ENCODE measurements at regions not wholly inside any gene's neighbourhood (a gene's known extent, or its start where the extent isn't known, plus 50 kb on each side); places are given as distances from the start of the nearest gene placed in this dataset.
"Not testable (repeated sequence)": the region's sequence is repeated elsewhere in the genome, so short reads cannot be mapped to it uniquely, and the experiment has no call there.

DNA sequence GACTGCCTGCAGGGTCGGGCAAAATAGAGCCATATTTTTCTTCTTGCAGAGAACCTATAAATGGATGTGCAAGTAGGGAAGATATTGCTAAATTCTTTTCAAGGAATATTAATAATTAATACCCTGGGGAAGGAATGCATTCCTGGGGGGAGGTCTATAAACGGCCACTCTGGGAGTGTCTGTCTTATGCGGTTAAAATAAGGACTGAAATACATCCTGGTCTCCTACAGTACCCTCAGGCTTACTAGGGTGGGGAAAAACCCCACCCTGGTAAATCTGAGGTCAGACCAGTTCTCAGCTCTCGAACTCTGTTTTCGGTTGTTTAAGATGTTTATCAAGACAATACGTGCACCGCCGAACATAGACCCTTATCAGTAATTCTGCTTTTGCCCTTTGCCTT lies 118.6 kb downstream of the PLG start:
- TF ChIP-seq, protein P1, sequence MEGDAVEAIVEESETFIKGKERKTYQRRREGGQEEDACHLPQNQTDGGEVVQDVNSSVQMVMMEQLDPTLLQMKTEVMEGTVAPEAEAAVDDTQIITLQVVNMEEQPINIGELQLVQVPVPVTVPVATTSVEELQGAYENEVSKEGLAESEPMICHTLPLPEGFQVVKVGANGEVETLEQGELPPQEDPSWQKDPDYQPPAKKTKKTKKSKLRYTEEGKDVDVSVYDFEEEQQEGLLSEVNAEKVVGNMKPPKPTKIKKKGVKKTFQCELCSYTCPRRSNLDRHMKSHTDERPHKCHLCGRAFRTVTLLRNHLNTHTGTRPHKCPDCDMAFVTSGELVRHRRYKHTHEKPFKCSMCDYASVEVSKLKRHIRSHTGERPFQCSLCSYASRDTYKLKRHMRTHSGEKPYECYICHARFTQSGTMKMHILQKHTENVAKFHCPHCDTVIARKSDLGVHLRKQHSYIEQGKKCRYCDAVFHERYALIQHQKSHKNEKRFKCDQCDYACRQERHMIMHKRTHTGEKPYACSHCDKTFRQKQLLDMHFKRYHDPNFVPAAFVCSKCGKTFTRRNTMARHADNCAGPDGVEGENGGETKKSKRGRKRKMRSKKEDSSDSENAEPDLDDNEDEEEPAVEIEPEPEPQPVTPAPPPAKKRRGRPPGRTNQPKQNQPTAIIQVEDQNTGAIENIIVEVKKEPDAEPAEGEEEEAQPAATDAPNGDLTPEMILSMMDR (IDR thresholded peaks at IDR 0.05 in 2 of 3, conservative IDR thresholded peaks at IDR 0.05 in 1 of 3; ENCODE audit: control insufficient read depth in 2 of 3, extremely low read depth in 1 of 3, insufficient read depth in 1 of 3, low read depth in 3 of 3, low read length in 3 of 3) = not testable (repeated sequence)
- not testable (repeated sequence) for TF ChIP-seq KDM1A (IDR thresholded peaks at IDR 0.05; ENCODE audit: borderline replicate concordance); EZH2 (IDR thresholded peaks at IDR 0.05; ENCODE audit: borderline replicate concordance, control insufficient read depth, low read depth, low read length); POLR2AphosphoS5 (IDR thresholded peaks at IDR 0.05; ENCODE audit: low read length); POLR2A (IDR thresholded peaks at IDR 0.05; ENCODE audit: low read depth, low read length); CREB1 (IDR thresholded peaks at IDR 0.05; ENCODE audit: low read depth); MEF2A (IDR thresholded peaks at IDR 0.05; ENCODE audit: insufficient read depth, low read depth, low read length); MTA3 (IDR thresholded peaks at IDR 0.05; ENCODE audit: borderline replicate concordance, low read length); FOS (IDR thresholded peaks at IDR 0.05; ENCODE audit: borderline replicate concordance, extremely low read depth, insufficient read length)
- TF ChIP-seq, protein P2, sequence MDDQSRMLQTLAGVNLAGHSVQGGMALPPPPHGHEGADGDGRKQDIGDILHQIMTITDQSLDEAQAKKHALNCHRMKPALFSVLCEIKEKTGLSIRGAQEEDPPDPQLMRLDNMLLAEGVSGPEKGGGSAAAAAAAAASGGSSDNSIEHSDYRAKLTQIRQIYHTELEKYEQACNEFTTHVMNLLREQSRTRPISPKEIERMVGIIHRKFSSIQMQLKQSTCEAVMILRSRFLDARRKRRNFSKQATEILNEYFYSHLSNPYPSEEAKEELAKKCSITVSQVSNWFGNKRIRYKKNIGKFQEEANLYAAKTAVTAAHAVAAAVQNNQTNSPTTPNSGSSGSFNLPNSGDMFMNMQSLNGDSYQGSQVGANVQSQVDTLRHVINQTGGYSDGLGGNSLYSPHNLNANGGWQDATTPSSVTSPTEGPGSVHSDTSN (IDR thresholded peaks at IDR 0.05; ENCODE audit: insufficient replicate concordance, low read depth, low read length) = not testable (repeated sequence)

Data from GM12878 (cell line).